Esophagus (tissue), 2 donors: ENCODE measurements at regions not wholly inside any gene's neighbourhood (a gene's known extent, or its start where the extent isn't known, plus 50 kb on each side); places are given as distances from the start of the nearest gene placed in this dataset.

Experiments used
- H3K27ac ChIP-seq, 2 donors: one replicate each; pipeline ENCODE4 v1.5.1; 2013; ENCODE audit warnings: low read depth in 2 of 2, mild to moderate bottlenecking in 2 of 2, inconsistent platforms in 1 of 2, low read length in 1 of 2, moderate library complexity in 1 of 2
- H3K27me3 ChIP-seq, 2 donors: one replicate each; pipeline ENCODE4 v1.6.1; 2013; ENCODE audit warnings: low read length in 2 of 2, control low read depth in 1 of 2, mild to moderate bottlenecking in 1 of 2; ENCODE audit not compliant: insufficient read depth in 2 of 2, control insufficient read depth in 1 of 2
- H3K36me3 ChIP-seq, 2 donors: one replicate each; pipeline ENCODE4 v1.6.1; 2013; ENCODE audit warnings: low read length in 1 of 2; ENCODE audit not compliant: control insufficient read depth in 2 of 2, insufficient read depth in 2 of 2
- H3K4me1 ChIP-seq, 2 donors: one replicate each; pipeline ENCODE4 v1.6.1; 2013; ENCODE audit warnings: low read length in 1 of 2; ENCODE audit not compliant: control insufficient read depth in 2 of 2, insufficient read depth in 2 of 2
- H3K4me3 ChIP-seq, 2 donors: one replicate each; pipeline ENCODE4 v1.5.1; 2013; ENCODE audit warnings: low read length in 2 of 2, mild to moderate bottlenecking in 2 of 2, low read depth in 1 of 2, moderate library complexity in 1 of 2
- H3K9me3 ChIP-seq, 2 donors: one replicate each; pipeline ENCODE4 v1.6.1; 2013; ENCODE audit warnings: mild to moderate bottlenecking in 2 of 2, low read depth in 1 of 2, low read length in 1 of 2, moderate library complexity in 1 of 2; ENCODE audit not compliant: control insufficient read depth in 2 of 2, insufficient read depth in 1 of 2
- WGBS, 2 donors: extraction: QIAGEN DNeasy Blood & Tissue Kit; methylation state at CpG; one replicate each; pipeline ENCODE4 v1.1.7; 2013; 5-methylcytosine and 5-hydroxymethylcytosine counted together
- donor health status: healthy with polysubstance abuse.
- donor health status: Bipolar disorder and iron deficiency.

DNA sequence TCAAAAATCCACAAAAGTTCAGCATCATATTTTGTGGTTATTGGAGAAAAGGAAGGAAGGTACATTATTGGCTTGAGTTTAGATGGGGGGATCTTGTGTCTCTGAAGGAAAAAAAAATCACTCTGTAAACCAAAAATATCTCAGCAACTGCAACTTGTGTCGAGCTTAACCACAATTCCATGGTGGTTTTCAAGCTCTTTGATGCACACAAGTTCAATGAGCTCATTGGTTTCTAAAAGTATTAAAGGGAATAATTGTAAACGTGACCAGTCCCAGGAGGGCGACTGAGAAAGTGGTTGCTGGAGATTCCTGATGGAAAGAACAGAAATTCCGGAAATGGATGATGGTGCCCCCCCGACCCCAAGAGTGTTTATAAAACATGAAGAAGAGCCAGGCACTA, 173.8 kb downstream of the PSAT1 start:
- no peaks in the 10 kb centered on the region for H3K4me1 ChIP-seq
- H3K27me3 ChIP-seq, result no peaks in the 10 kb centered on the region
- H3K27ac ChIP-seq, result no peak overlapping the region
- 70 to 78% methylated on average over 5 of the region's 5 CpGs for WGBS, 2 donors
- no peaks in the 10 kb centered on the region for H3K36me3 ChIP-seq
- H3K9me3 ChIP-seq, result no peaks in the 10 kb centered on the region
- no peak overlapping the region for H3K4me3 ChIP-seq

DNA sequence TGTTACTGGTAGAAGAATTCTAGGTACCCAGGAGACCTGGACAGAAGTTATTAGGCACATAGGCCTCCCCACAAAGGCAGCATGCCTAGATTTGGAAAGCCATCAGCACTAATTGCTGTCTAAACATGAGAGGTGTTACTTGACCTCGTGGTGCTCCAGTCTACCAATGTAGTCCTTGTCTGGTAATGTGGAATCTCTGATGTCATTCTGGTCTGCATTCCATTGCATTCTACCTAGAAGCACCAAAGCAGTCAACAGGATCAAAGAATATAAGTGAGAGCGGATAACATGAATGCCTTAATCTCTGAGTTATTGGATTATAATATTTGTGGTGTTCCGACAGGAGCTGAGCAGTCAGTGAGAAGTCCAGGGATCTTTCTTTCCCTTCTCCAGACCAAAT, 175.2 kb downstream of the PSAT1 start:
- Histone ChIP-seq H3K4me3 (no peak overlapping the region), H3K36me3 (no peaks in the 10 kb centered on the region), H3K27me3 (no peaks in the 10 kb centered on the region), H3K27ac (no peak overlapping the region), H3K4me1 (no peaks in the 10 kb centered on the region), H3K9me3 (no peaks in the 10 kb centered on the region)
- 78 to 79% methylated on average over 3 of the region's 3 CpGs for WGBS, 2 donors

DNA sequence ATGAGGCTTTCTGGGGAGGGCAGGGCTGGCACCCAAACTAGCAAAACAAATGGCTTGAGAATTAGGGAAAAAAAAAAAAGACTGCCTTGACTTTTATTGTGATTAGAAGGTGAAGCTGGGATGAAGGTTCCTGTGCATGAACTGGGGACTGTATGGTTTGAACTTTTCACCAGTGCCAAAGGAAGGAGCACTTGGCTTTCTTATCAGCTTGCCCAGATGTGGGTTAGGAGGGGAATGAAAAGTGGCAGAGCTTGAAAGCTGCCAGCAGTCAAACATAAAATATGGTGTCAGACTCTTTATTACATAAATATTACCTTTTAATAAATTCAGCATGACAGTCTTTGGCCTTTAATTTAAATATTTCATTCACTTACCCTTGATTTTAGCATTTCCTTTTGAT, 182.5 kb downstream of the PSAT1 start:
- no peaks in the 10 kb centered on the region for H3K4me1 ChIP-seq
- no peak overlapping the region for H3K27ac ChIP-seq
- H3K36me3 ChIP-seq, result no peaks in the 10 kb centered on the region
- no peak overlapping the region for H3K4me3 ChIP-seq
- H3K9me3 ChIP-seq, result no peaks in the 10 kb centered on the region
- H3K27me3 ChIP-seq, result no peaks in the 10 kb centered on the region

DNA sequence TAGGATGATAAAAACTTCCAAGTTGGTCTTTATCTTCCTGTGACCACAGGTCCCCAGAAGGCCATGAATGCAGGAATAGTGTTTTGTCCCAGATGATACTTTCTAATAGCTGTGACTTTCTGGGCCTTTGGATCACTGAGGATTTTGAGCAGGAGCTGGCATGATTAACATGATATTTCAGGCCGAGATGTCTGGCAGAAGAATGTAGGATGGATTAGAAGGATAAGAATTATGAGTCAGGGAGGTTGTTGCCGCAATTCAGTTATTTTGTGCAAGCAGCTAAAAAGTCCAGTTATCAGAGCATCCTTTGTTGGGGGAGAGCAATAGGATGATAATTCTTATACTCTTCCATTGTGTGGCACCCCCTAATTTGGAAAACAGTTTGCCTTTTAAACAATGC, 189.7 kb downstream of the PSAT1 start:
- Histone ChIP-seq H3K27ac (no peak overlapping the region), H3K9me3 (no peaks in the 10 kb centered on the region), H3K4me3 (no peak overlapping the region), H3K4me1 (no peaks in the 10 kb centered on the region), H3K36me3 (no peaks in the 10 kb centered on the region), H3K27me3 (no peaks in the 10 kb centered on the region)
- WGBS, 2 donors, result 46 to 62% methylated on average over 2 of the region's 2 CpGs

DNA sequence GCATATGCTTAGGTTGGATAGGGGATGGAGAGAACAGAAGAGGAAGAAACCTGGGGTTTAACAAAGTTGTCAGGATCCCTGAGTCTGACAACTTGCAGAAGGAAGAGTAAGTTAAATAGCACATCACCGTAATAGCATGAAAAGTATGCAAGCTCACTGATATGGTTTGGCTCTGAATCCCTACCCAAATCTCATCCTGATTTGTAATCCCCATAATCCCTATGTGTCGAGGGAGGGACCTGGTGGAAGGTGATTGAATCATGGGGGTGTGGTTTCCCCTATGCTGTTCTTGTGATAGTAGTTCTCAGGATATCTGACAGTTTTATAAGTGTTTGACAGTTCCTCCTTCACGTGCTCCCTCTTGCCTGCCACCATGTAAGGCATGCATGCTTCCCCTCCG, 193.3 kb downstream of the PSAT1 start:
- Histone ChIP-seq H3K4me1 (no peaks in the 10 kb centered on the region), H3K27me3 (no peaks in the 10 kb centered on the region), H3K9me3 (no peaks in the 10 kb centered on the region), H3K27ac (no peak overlapping the region), H3K36me3 (no peaks in the 10 kb centered on the region), H3K4me3 (no peak overlapping the region)
- WGBS, 2 donors, result 70 to 71% methylated on average over 4 of the region's 4 CpGs

DNA sequence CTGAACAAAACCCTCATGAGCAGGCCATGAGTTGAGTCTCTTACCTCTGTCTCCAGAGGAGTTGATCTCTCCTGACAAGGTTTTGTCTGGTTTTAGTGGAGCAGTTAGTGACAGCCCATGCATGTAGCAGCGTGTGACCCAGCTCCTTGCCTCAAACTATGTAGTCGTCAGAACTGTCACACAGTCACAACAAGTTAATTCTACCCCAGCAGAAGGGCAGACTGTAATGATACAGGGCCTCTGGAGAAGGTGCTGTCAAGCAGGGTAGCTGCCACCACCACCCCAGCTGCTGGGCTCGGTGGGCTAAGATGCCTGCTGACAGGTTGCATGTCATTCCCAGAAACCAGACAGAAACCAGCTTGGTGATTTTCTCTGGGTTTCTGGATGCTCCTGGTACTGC, 194.5 kb downstream of the PSAT1 start:
- H3K27ac ChIP-seq, result no peak overlapping the region
- H3K9me3 ChIP-seq, result no peaks in the 10 kb centered on the region
- H3K4me3 ChIP-seq, result no peak overlapping the region
- no peaks in the 10 kb centered on the region for H3K4me1 ChIP-seq
- 72 to 73% methylated on average over 3 of the region's 3 CpGs for WGBS, 2 donors
- no peaks in the 10 kb centered on the region for H3K27me3 ChIP-seq
- H3K36me3 ChIP-seq, result no peaks in the 10 kb centered on the region

DNA sequence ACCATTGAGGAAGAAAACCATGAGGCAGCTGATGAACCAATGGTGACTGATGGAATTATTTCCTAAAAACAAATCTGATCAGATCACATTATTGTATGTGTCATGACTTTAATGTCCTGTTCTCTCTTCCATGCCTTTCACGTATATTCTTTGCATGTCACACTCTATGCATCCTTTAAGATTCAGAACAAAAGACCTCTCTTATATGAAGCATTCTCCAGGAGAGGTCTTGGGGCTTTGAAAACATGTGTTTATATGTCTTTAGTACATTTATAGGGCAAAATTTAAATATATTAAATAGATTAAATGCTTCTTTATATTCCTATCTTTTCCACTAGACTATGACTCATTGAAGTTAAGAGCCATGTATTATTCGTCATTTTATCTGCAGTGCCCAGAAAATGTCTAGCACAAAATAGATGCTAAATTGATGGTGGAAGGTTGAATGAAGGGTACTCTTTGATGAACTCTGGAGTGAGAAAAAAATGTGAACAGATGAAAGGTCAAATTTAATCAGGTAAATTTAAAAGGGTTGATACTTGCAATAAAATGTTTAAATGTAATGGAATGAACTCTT, 196.3 kb downstream of the PSAT1 start:
- Histone ChIP-seq H3K4me3 (no peak overlapping the region), H3K9me3 (no peaks in the 10 kb centered on the region), H3K27ac (no peak overlapping the region), H3K4me1 (no peaks in the 10 kb centered on the region), H3K36me3 (no peaks in the 10 kb centered on the region), H3K27me3 (no peaks in the 10 kb centered on the region)
- WGBS, 2 donors, result 47 to 61% methylated on average over 2 of the region's 2 CpGs

DNA sequence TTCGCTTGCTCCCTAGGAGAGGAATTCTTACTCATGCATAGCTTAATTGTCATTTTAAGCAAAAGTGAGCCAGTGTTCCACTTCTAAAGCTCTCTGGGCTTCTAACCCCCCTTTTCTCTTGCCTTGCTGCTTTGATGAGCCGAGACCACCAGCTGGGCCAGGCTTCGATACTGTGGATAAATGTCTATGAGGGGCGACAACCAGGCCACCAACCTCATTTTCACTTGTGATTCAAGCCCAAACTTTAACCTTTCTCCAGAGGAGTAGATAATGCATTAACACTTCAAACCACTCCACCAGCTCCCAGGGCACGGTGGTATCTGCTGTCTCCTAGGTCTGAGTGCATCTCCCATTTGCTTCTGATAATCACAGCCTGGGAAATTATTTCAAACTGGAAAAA, 205.6 kb downstream of the PSAT1 start:
- no peaks in the 10 kb centered on the region for H3K36me3 ChIP-seq
- peaks cover 0 to 3% of the 10 kb centered on the region in 2 donors for H3K27me3 ChIP-seq
- no peaks in the 10 kb centered on the region for H3K9me3 ChIP-seq
- no peaks in the 10 kb centered on the region for H3K4me1 ChIP-seq
- WGBS, 2 donors, result 69 to 70% methylated on average over 5 of the region's 5 CpGs
- H3K4me3 ChIP-seq, result no peak overlapping the region
- no peak overlapping the region for H3K27ac ChIP-seq

DNA sequence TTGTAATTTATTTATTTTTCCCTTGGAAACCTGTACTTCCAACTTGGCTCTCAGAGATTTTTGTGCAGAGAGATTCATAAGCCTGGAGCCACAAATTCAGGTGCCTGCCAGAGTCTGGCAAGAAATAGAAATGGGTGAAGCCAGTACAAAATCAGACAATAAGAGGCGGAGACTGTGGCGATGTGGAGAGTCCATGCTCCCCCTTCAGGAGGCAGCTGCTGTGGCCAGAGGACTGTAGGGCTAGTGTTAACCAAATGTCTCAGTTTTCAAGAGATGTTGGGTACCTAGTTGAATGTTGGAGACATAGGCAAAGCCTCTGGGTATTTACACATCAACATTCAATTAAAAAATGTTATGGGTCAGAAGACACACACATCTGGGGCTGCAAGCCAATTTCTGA, 208.6 kb downstream of the PSAT1 start:
- Histone ChIP-seq H3K36me3 (no peaks in the 10 kb centered on the region), H3K4me3 (no peak overlapping the region), H3K4me1 (no peaks in the 10 kb centered on the region), H3K27ac (no peak overlapping the region), H3K9me3 (no peaks in the 10 kb centered on the region), H3K27me3 (no peaks in the 10 kb centered on the region)
- 90 to 94% methylated on average over 2 of the region's 2 CpGs for WGBS, 2 donors

DNA sequence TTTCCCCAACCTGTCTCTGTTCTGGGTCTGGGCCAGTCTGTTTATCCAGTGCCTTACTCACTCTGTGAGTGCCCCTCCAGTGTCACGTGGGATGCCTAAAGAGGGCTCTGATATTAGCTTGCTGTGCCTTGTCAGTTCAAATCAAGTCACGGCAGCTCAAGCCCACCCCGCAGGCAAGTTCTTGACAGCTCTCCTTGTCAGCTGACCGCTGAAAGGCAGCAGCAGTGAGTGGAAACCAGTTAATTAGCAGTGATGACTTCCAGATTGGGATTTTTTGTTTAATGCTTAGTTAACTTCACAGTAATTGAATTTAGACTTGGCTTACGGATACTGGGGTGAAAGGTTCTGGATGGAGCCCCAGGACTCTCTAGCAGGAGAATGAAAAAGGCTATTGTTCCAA, 210.1 kb downstream of the PSAT1 start:
- no peak overlapping the region for H3K27ac ChIP-seq
- no peak overlapping the region for H3K4me3 ChIP-seq
- no peaks in the 10 kb centered on the region for H3K4me1 ChIP-seq
- WGBS, 2 donors, result 52 to 59% methylated on average over 5 of the region's 5 CpGs
- H3K27me3 ChIP-seq, result no peaks in the 10 kb centered on the region
- no peaks in the 10 kb centered on the region for H3K36me3 ChIP-seq
- no peaks in the 10 kb centered on the region for H3K9me3 ChIP-seq
